ENCODE measurements at regions not wholly inside any gene's neighbourhood (a gene's known extent, or its start where the extent isn't known, plus 50 kb on each side); places are given as distances from the start of the nearest gene placed in this dataset.

DNA sequence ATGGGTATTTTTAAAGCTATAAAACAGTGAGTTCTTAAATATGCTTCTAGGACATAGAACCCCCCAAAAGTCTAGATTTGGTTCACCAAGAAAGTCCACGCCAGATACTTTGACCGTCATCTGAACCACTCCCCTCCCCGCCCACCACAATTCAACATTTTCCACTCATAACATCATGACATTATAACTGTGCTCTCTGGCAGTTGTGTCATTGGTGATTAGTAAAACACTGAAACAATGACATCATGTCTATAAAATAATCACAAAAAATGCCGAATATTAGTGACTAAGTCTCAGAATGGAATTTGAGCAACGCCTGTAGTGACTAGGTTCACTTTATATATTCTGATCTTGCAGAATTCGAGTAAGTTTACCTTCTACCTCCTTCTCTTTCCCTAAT lies 732.3 kb downstream of the FGF9 start:
- in situ Hi-C loops (cut with HindIII; ENCODE audit: low pct_unique_long_range_greater_than_20kb, low sequenced_read_pairs) = no loop called here
- ATAC-seq = no peak
- TF ChIP-seq, protein P1, sequence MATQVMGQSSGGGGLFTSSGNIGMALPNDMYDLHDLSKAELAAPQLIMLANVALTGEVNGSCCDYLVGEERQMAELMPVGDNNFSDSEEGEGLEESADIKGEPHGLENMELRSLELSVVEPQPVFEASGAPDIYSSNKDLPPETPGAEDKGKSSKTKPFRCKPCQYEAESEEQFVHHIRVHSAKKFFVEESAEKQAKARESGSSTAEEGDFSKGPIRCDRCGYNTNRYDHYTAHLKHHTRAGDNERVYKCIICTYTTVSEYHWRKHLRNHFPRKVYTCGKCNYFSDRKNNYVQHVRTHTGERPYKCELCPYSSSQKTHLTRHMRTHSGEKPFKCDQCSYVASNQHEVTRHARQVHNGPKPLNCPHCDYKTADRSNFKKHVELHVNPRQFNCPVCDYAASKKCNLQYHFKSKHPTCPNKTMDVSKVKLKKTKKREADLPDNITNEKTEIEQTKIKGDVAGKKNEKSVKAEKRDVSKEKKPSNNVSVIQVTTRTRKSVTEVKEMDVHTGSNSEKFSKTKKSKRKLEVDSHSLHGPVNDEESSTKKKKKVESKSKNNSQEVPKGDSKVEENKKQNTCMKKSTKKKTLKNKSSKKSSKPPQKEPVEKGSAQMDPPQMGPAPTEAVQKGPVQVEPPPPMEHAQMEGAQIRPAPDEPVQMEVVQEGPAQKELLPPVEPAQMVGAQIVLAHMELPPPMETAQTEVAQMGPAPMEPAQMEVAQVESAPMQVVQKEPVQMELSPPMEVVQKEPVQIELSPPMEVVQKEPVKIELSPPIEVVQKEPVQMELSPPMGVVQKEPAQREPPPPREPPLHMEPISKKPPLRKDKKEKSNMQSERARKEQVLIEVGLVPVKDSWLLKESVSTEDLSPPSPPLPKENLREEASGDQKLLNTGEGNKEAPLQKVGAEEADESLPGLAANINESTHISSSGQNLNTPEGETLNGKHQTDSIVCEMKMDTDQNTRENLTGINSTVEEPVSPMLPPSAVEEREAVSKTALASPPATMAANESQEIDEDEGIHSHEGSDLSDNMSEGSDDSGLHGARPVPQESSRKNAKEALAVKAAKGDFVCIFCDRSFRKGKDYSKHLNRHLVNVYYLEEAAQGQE (IDR thresholded peaks at IDR 0.05; ENCODE audit: insufficient read depth in 1 of 2, low read depth in 2 of 2, low read length in 1 of 2) = no peak
- TF ChIP-seq CTCF (IDR thresholded peaks at IDR 0.05) (no peak), POLR2AphosphoS5 (IDR thresholded peaks at IDR 0.05; ENCODE audit: low read depth, low read length) (no peak), SIN3A (IDR thresholded peaks at IDR 0.05; ENCODE audit: borderline replicate concordance, insufficient read depth, low read depth, low read length) (no peak), TCF7L2 (IDR thresholded peaks at IDR 0.05; ENCODE audit: low read depth, low read length) (no peak)
- Histone ChIP-seq H3K4me3 (ENCODE audit: low read depth in 2 of 2, low read length in 2 of 2) (no peak overlapping the region), H3K27ac (ENCODE audit: low read length) (no peak overlapping the region), H3K9me3 (ENCODE audit: control insufficient read depth, insufficient read depth, low read depth, low read length) (no peaks in the 10 kb centered on the region), H3K36me3 (ENCODE audit: control insufficient read depth, insufficient read depth, low read length) (no peaks in the 10 kb centered on the region), H3K27me3 (ENCODE audit: control insufficient read depth, insufficient read depth, low read length) (no peaks in the 10 kb centered on the region), H3K4me1 (ENCODE audit: control insufficient read depth, insufficient read depth, low read length) (no peaks in the 10 kb centered on the region)
- BruUV-seq (replicated peaks) = no TSS peak
- ChIA-PET CTCF (no interaction called here), POLR2A (no interaction called here)
- intact Hi-C loops (cut with micrococcal nuclease; ENCODE audit: unreplicated experiment) = no loop called here
- DNase-seq (ENCODE audit: low read depth, low spot score) = no peak

- H3K4me3 ChIP-seq (ENCODE audit: low read depth in 2 of 2, low read length in 2 of 2) = no peak overlapping the region
- in situ Hi-C loops (cut with HindIII; ENCODE audit: low pct_unique_long_range_greater_than_20kb, low sequenced_read_pairs) (no loop called here), intact Hi-C loops (cut with micrococcal nuclease; ENCODE audit: unreplicated experiment) (no loop called here)
- H3K9me3 ChIP-seq (ENCODE audit: control insufficient read depth, insufficient read depth, low read depth, low read length) = no peaks in the 10 kb centered on the region
- no peak for ATAC-seq
- no peak for DNase-seq (ENCODE audit: low read depth, low spot score)
- H3K27me3 ChIP-seq (ENCODE audit: control insufficient read depth, insufficient read depth, low read length) = no peaks in the 10 kb centered on the region
- ChIA-PET POLR2A (interaction anchor here (0.7 kb wide), 1 partner anchor 1333 kb away, joined by 3 read pairs; no protein-coding TSS in a partner anchor), CTCF (no interaction called here)
- no peaks in the 10 kb centered on the region for H3K4me1 ChIP-seq (ENCODE audit: control insufficient read depth, insufficient read depth, low read length)
- H3K36me3 ChIP-seq (ENCODE audit: control insufficient read depth, insufficient read depth, low read length) = no peaks in the 10 kb centered on the region
- no TSS peak for BruUV-seq (replicated peaks)
- no peak for TF ChIP-seq SIN3A (IDR thresholded peaks at IDR 0.05; ENCODE audit: borderline replicate concordance, insufficient read depth, low read depth, low read length)
- TF ChIP-seq POLR2AphosphoS5 (IDR thresholded peaks at IDR 0.05; ENCODE audit: low read depth, low read length) = no peak
- TF ChIP-seq TCF7L2 (IDR thresholded peaks at IDR 0.05; ENCODE audit: low read depth, low read length) = no peak
- no peak for TF ChIP-seq CTCF (IDR thresholded peaks at IDR 0.05)
- TF ChIP-seq, protein P1 (IDR thresholded peaks at IDR 0.05; ENCODE audit: insufficient read depth in 1 of 2, low read depth in 2 of 2, low read length in 1 of 2) = no peak
- H3K27ac ChIP-seq (ENCODE audit: low read length) = no peak overlapping the region
Observed at GRCh38 chr13:22405891-22406290, 735.0 kb downstream of the FGF9 start.
